A549 (cell line): ENCODE measurements at regions not wholly inside any gene's neighbourhood (a gene's known extent, or its start where the extent isn't known, plus 50 kb on each side); places are given as distances from the start of the nearest gene placed in this dataset.

Experiments
- ATAC-seq, 2 experiments: fragments of 200-7000 bp in 1 of 2; fragments of >200 bp in 1 of 2; cut with Nextera tagmentation in 1 of 2; cut with Tn5 transposase in 1 of 2; 3 replicates each; pipeline versions ENCODE4 v1.8.0 to v1.9.1; 2018 to 2020; ENCODE audit warnings: mild to moderate bottlenecking in 1 of 2, moderate library complexity in 1 of 2
- CTCF ChIA-PET: fragments of 300-600 bp; sonication (Branson Sonifier 250); formaldehyde crosslinking; extraction: SDS; loops from one replicate; lab custom pipeline; 2021; ENCODE audit warnings: antibody characterized with exemption, inconsistent platforms; lab: Yijun Ruan, JAX
- POLR2A ChIA-PET: fragments of 350-600 bp; formaldehyde crosslinking; extraction: SDS; loops from one replicate; lab custom pipeline; 2021; ENCODE audit warnings: antibody characterized with exemption, inconsistent platforms; lab: Yijun Ruan, JAX
- DNase-seq, 2 experiments: peaks; one replicate each; pipeline versions ENCODE4 v3.0.0 to v3.0.0-alpha.2; 2011 to 2016; ENCODE audit warnings: low read depth in 1 of 2, low spot score in 1 of 2
- FAIRE-seq: peaks from 2 replicates; lab custom pipeline; 2011; peaks lifted over from hg19 to GRCh38; lab: Jason Lieb, UNC
- H3K27ac ChIP-seq, 2 experiments: fragments of >200 bp; sonication (Bioruptor Twin); formaldehyde crosslinking; 3 replicates each; pipeline ENCODE4 v1.5.1; 2016 to 2017
- H3K4me1 ChIP-seq: fragments of >200 bp; sonication (Bioruptor Twin); formaldehyde crosslinking; 3 replicates; pipeline ENCODE4 v1.6.1; 2016
- H3K4me2 ChIP-seq: fragments of >200 bp; sonication (Bioruptor Twin); formaldehyde crosslinking; 3 replicates; pipeline ENCODE4 v1.6.1; 2016
- H3K4me3 ChIP-seq: fragments of >200 bp; sonication (Bioruptor Twin); formaldehyde crosslinking; 3 replicates; pipeline ENCODE4 v1.5.1; 2016
- H3K9me3 ChIP-seq: fragments of >200 bp; sonication (Bioruptor Twin); formaldehyde crosslinking; 3 replicates; pipeline ENCODE4 v1.6.1; 2016
- CBX8 ChIP-seq: fragments of 200-600 bp; sonication (generic); IDR thresholded peaks from 2 replicates; pipeline ENCODE4 v1.6.1; 2016
- ESRRA ChIP-seq: fragments of 150-350 bp; IDR thresholded peaks from 2 replicates; pipeline ENCODE4 v1.6.1; 2014; ENCODE audit warnings: mild to moderate bottlenecking, low read length, borderline replicate concordance
- GATA3 ChIP-seq: IDR thresholded peaks from 2 replicates; pipeline ENCODE4 v1.6.1; 2012; ENCODE audit warnings: borderline replicate concordance
- HDAC2 ChIP-seq: fragments of 200-600 bp; sonication (generic); IDR thresholded peaks from 2 replicates; pipeline ENCODE4 v1.6.1; 2016
- HOXB13 ChIP-seq: fragments of 250-450 bp; sonication (Bioruptor Pico); IDR thresholded peaks from 2 replicates; pipeline ENCODE4 v1.5.0; 2020; ENCODE audit warnings: low read depth, mild to moderate bottlenecking, moderate library complexity
- POLR2A ChIP-seq: IDR thresholded peaks from 2 replicates; pipeline ENCODE4 v1.6.1; 2012; ENCODE audit warnings: mild to moderate bottlenecking, low read length
- RAD21 ChIP-seq, 2 experiments: fragments of >200 bp in 1 of 2; sonication (Bioruptor Twin) in 1 of 2; formaldehyde crosslinking in 1 of 2; IDR thresholded peaks in 1 of 2; conservative IDR thresholded peaks in 1 of 2; 2 replicates in 1 of 2; 3 replicates in 1 of 2; pipeline ENCODE4 v1.6.1; 2012 to 2018; ENCODE audit warnings: inconsistent platforms in 1 of 2
- SREBF2 ChIP-seq: fragments of 450-650 bp; IDR thresholded peaks from 2 replicates; pipeline ENCODE4 v1.6.1; 2014; ENCODE audit warnings: mild to moderate bottlenecking, moderate library complexity
- ZNF302 ChIP-seq: fragments of 250-450 bp; sonication (Bioruptor Pico); IDR thresholded peaks from 2 replicates; pipeline ENCODE4 v1.9.0; 2021; ENCODE audit warnings: inconsistent platforms, mild to moderate bottlenecking, moderate library complexity
- WGBS: methylation state at CpG from one replicate; pipeline ENCODE4 v1.1.6; 2017; ENCODE audit errors: missing lambda C conversion rate; 5-methylcytosine and 5-hydroxymethylcytosine counted together
- TF ChIP-seq, protein P1 (sequence below): fragments of >200 bp; sonication (Bioruptor Twin); formaldehyde crosslinking; IDR thresholded peaks from 3 replicates; pipeline ENCODE4 v1.5.1; 2016
- TF ChIP-seq, protein P2 (sequence below): IDR thresholded peaks from 2 replicates; pipeline ENCODE4 v1.6.1; 2012; ENCODE audit warnings: low read depth, borderline replicate concordance
- TF ChIP-seq, protein P3 (sequence below): fragments of >200 bp; sonication (Bioruptor Twin); formaldehyde crosslinking; IDR thresholded peaks from 3 replicates; pipeline ENCODE4 v1.6.1; 2016

DNA sequence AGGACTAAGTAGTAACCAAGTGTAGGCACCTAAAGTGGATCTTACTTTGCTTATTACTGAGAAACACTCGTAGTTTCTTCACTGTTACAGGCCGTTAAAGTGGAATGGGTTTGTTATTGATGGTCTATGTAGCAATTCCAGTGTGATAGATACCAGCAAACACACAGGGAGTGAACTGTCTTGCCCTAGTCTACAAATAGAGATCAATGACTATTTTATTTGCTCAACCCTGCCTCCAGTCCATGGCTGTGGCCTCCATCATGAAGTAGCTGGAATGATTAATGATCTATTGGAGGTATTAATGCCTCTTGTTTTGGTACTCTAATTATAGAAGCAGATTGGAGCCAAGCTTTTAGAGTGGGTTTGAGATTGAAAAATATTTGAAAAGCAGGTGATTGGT lies 362.7 kb upstream of the AZI2 start (continued):
- TF ChIP-seq, protein P1, sequence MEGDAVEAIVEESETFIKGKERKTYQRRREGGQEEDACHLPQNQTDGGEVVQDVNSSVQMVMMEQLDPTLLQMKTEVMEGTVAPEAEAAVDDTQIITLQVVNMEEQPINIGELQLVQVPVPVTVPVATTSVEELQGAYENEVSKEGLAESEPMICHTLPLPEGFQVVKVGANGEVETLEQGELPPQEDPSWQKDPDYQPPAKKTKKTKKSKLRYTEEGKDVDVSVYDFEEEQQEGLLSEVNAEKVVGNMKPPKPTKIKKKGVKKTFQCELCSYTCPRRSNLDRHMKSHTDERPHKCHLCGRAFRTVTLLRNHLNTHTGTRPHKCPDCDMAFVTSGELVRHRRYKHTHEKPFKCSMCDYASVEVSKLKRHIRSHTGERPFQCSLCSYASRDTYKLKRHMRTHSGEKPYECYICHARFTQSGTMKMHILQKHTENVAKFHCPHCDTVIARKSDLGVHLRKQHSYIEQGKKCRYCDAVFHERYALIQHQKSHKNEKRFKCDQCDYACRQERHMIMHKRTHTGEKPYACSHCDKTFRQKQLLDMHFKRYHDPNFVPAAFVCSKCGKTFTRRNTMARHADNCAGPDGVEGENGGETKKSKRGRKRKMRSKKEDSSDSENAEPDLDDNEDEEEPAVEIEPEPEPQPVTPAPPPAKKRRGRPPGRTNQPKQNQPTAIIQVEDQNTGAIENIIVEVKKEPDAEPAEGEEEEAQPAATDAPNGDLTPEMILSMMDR = no peak

DNA sequence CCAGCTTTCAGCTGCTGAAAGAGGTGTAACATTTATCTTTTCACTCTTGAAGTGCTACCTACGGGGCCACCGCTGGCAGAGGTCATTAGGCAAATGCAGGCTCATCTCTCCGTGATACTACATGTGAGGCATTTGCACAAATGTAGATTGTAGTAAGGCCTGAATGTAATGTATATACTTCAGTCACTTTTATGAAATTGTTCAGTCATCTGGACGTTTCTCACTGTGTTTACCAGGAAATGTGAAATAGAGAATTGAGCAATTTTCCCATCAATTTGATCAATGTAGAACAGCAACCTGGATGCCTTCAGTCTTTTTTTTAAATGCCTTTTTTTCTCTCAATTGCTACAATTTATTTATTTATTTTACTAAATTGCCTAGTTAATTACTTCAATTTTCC lies 368.3 kb upstream of the AZI2 start:
- no peak overlapping the region for H3K4me2 ChIP-seq
- no peak for FAIRE-seq
- 27% methylated on average over 4 of the region's 4 CpGs for WGBS
- ATAC-seq = no peak
- ChIA-PET POLR2A (no interaction called here), CTCF (no interaction called here)
- DNase-seq = no peak
- no peaks in the 10 kb centered on the region for H3K4me1 ChIP-seq
- H3K4me3 ChIP-seq = no peak overlapping the region
- no peak overlapping the region for H3K27ac ChIP-seq
- no peaks in the 10 kb centered on the region for H3K9me3 ChIP-seq
- no peak for TF ChIP-seq HDAC2
- TF ChIP-seq HOXB13 (CRISPR knock-in tag) = no peak
- TF ChIP-seq ZNF302 (CRISPR knock-in tag) = no peak
- TF ChIP-seq, protein P2, sequence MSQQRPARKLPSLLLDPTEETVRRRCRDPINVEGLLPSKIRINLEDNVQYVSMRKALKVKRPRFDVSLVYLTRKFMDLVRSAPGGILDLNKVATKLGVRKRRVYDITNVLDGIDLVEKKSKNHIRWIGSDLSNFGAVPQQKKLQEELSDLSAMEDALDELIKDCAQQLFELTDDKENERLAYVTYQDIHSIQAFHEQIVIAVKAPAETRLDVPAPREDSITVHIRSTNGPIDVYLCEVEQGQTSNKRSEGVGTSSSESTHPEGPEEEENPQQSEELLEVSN = no peak

DNA sequence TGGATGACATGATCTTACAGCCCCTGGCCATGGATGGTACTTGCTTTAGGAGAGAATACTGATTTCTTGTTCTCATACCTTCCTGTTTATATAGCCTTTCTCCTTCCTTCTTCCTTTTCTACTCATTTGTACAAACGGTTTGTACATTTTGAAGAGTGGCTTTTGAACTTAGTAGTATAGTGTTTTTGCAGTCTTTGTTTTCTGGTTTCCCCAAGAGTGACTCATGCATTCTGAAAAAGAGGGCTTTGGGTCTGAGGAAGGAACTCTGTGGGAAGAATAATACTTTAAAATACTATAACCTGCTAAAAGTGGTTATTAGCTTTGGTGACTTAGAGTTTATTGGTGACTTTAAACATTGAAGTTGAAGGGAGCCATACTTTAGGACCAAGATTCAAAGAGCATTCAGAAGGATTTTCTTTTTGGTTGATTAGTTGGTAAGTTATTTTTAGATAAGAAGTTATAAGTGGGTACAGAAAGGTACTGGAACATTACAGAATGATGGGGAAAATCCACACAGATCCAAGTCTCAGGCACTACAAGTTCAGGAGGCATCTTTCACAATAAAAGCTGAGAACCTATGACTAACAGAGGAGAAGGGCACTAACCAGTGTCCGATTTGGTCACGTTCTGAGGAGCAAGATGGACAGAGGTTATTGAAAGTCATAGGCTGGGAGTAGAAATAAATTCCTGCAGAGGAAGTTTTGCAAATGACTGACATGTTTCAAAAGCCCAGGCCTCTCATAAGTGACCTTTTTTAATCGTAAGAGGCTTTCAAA lies 369.6 kb upstream of the AZI2 start:
- DNase-seq (no peak), ATAC-seq (no peak), FAIRE-seq (no peak)
- ChIA-PET POLR2A (no interaction called here), CTCF (interaction anchor here (0.6 kb wide), 2 partner anchors 259 to 1143 kb away, joined by 3 read pairs; no protein-coding TSS in a partner anchor)
- H3K9me3 ChIP-seq = no peaks in the 10 kb centered on the region
- H3K4me3 ChIP-seq = no peak overlapping the region
- H3K27ac ChIP-seq = no peak overlapping the region
- 1% methylated on average over 4 of the region's 4 CpGs for WGBS
- TF ChIP-seq SREBF2 (no peak), ESRRA (no peak), POLR2A (no peak), GATA3 (no peak)
- TF ChIP-seq, protein P3, sequence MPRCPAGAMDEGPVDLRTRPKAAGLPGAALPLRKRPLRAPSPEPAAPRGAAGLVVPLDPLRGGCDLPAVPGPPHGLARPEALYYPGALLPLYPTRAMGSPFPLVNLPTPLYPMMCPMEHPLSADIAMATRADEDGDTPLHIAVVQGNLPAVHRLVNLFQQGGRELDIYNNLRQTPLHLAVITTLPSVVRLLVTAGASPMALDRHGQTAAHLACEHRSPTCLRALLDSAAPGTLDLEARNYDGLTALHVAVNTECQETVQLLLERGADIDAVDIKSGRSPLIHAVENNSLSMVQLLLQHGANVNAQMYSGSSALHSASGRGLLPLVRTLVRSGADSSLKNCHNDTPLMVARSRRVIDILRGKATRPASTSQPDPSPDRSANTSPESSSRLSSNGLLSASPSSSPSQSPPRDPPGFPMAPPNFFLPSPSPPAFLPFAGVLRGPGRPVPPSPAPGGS = no peak
- no peak overlapping the region for H3K4me2 ChIP-seq
- H3K4me1 ChIP-seq = no peaks in the 10 kb centered on the region

DNA sequence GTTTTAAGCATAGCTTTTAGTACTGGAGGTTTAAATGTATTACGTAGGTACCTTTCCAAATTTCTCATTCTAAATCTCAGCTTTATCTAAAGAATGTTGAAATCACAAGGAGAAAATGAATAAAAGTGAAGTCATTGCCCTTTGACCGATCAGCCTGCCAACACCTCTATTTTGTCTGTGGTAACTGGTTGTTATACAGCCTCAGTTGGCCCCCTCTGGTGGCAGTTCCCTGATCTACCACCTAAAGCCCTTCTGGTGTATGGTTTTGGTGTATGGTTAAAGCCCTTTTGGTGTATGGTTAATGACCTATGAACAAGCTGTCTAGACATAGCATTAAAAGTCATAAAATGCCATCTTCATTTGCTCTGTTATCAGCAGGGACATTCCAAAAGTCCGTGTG lies 378.2 kb upstream of the AZI2 start:
- FAIRE-seq = no peak
- H3K4me3 ChIP-seq = no peak overlapping the region
- ChIA-PET POLR2A (no interaction called here), CTCF (interaction anchor here (0.7 to 1.5 kb wide), 4 partner anchors 8 to 60 kb away, joined by 3 read pairs; no protein-coding TSS in a partner anchor)
- H3K4me2 ChIP-seq = no peak overlapping the region
- no peaks in the 10 kb centered on the region for H3K9me3 ChIP-seq
- no peaks in the 10 kb centered on the region for H3K4me1 ChIP-seq
- TF ChIP-seq, protein P1 = peak; percentile 15; the same call in 1 of the 3 replicates
- TF ChIP-seq CBX8 (no peak), RAD21 (conservative IDR thresholded peaks at IDR 0.05 in 1 of 2, IDR thresholded peaks at IDR 0.05 in 1 of 2) (peak in 1 of 2 experiments; percentile 33; a peak in 2 of 5 replicates)
- TF ChIP-seq, protein P3 = no peak
- H3K27ac ChIP-seq = no peak overlapping the region
- peak; percentile 8 to 31 for DNase-seq
- peak; percentile 50 to 82; a peak in 3 of 6 replicates for ATAC-seq
- 22% methylated on average over 3 of the region's 3 CpGs for WGBS
